GM21447 (cell line): ENCODE measurements at regions not wholly inside any gene's neighbourhood (a gene's known extent, or its start where the extent isn't known, plus 50 kb on each side); places are given as distances from the start of the nearest gene placed in this dataset.
"Not testable (repeated sequence)": the region's sequence is repeated elsewhere in the genome, so short reads cannot be mapped to it uniquely, and the experiment has no call there.

Experiments used
- ATAC-seq: cut with Tn5 transposase; IDR thresholded peaks from one replicate; pipeline ENCODE4 v1.9.1; 2021; ENCODE audit not compliant: unreplicated experiment

- no peak for ATAC-seq
Observed at GRCh38 chr12:127822809-127823411, 444.1 kb upstream of the TMEM132C start.

GRCh38 chr12:127823801-127824200 is 443.2 kb upstream of the TMEM132C start:
- ATAC-seq, result no peak

- ATAC-seq, result no peak
Observed at GRCh38 chr12:127829281-127830064, 437.5 kb upstream of the TMEM132C start.

- no peak for ATAC-seq
Observed at GRCh38 chr12:127830065-127830460, 436.9 kb upstream of the TMEM132C start.

GRCh38 chr12:127830730-127831129 is 436.2 kb upstream of the TMEM132C start:
- ATAC-seq, result no peak

GRCh38 chr12:127832172-127832571 is 434.8 kb upstream of the TMEM132C start:
- no peak for ATAC-seq

GRCh38 chr12:127836802-127837201 is 430.2 kb upstream of the TMEM132C start:
- ATAC-seq, result not testable (repeated sequence)

- no peak for ATAC-seq
Observed at GRCh38 chr12:127857661-127858060, 409.3 kb upstream of the TMEM132C start.

- ATAC-seq, result no peak
Observed at GRCh38 chr12:127860536-127860935, 406.4 kb upstream of the TMEM132C start.

GRCh38 chr12:127861406-127861805 is 405.6 kb upstream of the TMEM132C start:
- no peak for ATAC-seq

- ATAC-seq, result no peak
Observed at GRCh38 chr12:127873306-127873705, 393.7 kb upstream of the TMEM132C start.

- ATAC-seq, result no peak
Observed at GRCh38 chr12:127881371-127882140, 385.4 kb upstream of the TMEM132C start.

- no peak for ATAC-seq
Observed at GRCh38 chr12:127883013-127883412, 384.0 kb upstream of the TMEM132C start.

- no peak for ATAC-seq
Observed at GRCh38 chr12:127885954-127886750, 380.8 kb upstream of the TMEM132C start.

- no peak for ATAC-seq
Observed at GRCh38 chr12:127886827-127887226, 380.1 kb upstream of the TMEM132C start.

- no peak for ATAC-seq
Observed at GRCh38 chr12:127888943-127889719, 377.8 kb upstream of the TMEM132C start.

GRCh38 chr12:127893895-127894609 is 372.9 kb upstream of the TMEM132C start:
- no peak for ATAC-seq

GRCh38 chr12:127896661-127897060 is 370.3 kb upstream of the TMEM132C start:
- no peak for ATAC-seq

GRCh38 chr12:127898616-127899015 is 368.4 kb upstream of the TMEM132C start:
- no peak for ATAC-seq

GRCh38 chr12:127899971-127900370 is 367.0 kb upstream of the TMEM132C start:
- no peak for ATAC-seq
